Activated T-cell treated with anti-CD3 and anti-CD28 coated beads for 24 hours (primary cell): ENCODE measurements at regions not wholly inside any gene's neighbourhood (a gene's known extent, or its start where the extent isn't known, plus 50 kb on each side); places are given as distances from the start of the nearest gene placed in this dataset.
A peak's percentile ranks its signal among the peaks of the same experiment; 100 is the strongest.
"Not testable (repeated sequence)": the region's sequence is repeated elsewhere in the genome, so short reads cannot be mapped to it uniquely, and the experiment has no call there.

Experiments used
- DNase-seq: peaks from one replicate; pipeline ENCODE4 v3.0.0-alpha.2; 2020; ENCODE audit warnings: low read depth

GRCh38 chr13:59305896-59306295 lies 857.8 kb downstream of the DIAPH3 start:
- DNase-seq = no peak

GRCh38 chr13:59312776-59313175 lies 851.0 kb downstream of the DIAPH3 start:
- no peak for DNase-seq

GRCh38 chr13:59318320-59318930 lies 845.3 kb downstream of the DIAPH3 start:
- DNase-seq = peak; percentile 26

- DNase-seq = no peak
Observed at GRCh38 chr13:59319276-59319675, 844.5 kb downstream of the DIAPH3 start.

- DNase-seq = no peak
Observed at GRCh38 chr13:59320021-59320420, 843.7 kb downstream of the DIAPH3 start.

DNA sequence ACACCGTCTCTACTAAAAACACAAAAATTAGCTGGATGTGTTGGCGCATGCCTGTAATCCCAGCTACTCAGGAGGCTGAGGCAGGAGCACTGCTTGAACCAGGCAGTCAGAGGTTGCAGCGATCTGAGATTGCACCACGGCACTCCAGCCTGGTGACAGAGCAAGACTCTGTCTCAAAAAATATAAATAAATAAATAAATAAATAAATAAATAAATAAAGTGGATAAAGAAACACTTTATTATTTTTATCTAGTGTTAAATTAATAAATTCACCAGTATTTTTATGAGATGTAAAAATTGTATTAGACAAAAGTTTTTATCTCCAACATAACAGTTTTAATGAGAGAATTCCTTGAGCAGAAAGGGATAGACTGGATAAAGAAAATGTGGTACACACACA lies 839.3 kb downstream of the DIAPH3 start:
- DNase-seq = not testable (repeated sequence)

- DNase-seq = no peak
Observed at GRCh38 chr13:59326717-59327116, 837.0 kb downstream of the DIAPH3 start.

DNA sequence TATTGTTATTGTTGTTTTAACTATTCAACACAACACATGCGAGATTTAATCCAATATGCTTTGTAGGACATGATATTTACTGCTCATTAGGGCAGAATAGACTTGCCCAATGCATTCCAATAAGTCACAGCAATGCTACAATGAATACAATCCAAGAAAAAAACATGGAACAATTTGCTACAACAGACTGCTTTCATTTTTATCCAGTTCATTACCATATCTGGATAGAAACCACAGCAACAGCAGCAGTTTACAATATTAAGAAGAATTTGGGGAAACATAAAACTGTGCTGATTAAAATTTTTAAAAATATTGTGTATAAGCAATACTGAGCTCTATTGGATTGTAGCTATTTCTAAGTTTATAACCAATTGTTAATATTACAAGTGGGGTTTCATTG lies 833.0 kb downstream of the DIAPH3 start:
- DNase-seq = no peak

GRCh38 chr13:59332966-59333365 lies 830.8 kb downstream of the DIAPH3 start:
- DNase-seq = no peak

DNA sequence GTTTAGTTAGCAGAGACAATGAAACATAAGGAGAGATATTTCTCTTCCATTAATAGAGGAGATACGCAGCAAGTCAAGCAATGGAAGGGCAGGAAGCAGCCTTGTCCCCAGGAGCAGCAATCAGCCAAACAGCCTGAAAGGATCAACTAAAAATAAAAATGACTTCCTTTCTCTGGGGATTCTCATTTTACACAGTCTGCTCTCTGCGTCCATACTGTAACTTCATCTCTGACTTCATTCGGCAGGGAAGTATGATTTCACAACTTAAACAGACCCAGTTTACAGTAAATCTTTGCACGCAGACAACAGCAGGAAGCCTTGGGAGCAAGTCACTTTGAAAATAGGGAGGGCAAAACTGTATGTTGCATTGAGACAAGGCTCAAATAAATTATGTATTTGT lies 826.7 kb downstream of the DIAPH3 start:
- no peak for DNase-seq

- no peak for DNase-seq
Observed at GRCh38 chr13:59340151-59340550, 823.6 kb downstream of the DIAPH3 start.

DNA sequence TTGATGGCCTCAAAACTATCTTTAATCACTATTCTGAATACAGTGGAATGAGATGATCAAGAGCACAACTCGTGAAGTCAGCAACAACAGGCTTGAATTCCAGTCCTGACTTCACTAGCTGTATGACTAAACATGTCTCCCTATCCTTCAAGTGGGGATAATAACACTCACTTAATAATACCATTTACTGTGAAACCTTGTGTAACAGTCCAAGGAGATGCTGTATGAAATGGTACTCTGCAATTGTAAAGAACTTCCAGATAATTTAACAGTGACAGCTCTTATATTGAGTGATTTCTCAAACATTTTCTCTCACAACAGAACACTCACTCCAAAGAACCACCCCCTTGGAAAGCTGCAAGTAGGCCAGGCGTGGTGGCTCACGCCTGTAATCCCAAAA lies 823.1 kb downstream of the DIAPH3 start:
- DNase-seq = no peak

DNA sequence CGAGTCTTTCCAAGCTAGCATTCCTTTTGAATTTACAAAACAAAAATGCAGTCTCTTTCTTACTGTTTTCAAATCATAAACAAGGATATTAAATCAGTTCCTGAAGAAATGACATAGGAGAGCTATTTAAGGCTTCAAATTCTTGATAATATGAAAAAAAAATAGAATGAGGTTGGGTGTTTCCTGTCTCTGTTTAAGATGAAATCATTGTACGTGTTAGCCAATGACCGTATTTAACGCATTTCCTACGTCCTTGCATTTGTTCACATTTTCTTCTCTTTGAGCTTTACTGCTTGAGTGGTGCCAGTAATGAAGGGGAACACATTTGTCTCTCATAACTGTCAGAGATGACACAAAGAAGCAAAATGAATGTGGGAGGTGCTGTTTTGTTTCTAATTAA lies 821.3 kb downstream of the DIAPH3 start:
- DNase-seq = no peak

- DNase-seq = no peak
Observed at GRCh38 chr13:59343132-59343531, 820.6 kb downstream of the DIAPH3 start.

DNA sequence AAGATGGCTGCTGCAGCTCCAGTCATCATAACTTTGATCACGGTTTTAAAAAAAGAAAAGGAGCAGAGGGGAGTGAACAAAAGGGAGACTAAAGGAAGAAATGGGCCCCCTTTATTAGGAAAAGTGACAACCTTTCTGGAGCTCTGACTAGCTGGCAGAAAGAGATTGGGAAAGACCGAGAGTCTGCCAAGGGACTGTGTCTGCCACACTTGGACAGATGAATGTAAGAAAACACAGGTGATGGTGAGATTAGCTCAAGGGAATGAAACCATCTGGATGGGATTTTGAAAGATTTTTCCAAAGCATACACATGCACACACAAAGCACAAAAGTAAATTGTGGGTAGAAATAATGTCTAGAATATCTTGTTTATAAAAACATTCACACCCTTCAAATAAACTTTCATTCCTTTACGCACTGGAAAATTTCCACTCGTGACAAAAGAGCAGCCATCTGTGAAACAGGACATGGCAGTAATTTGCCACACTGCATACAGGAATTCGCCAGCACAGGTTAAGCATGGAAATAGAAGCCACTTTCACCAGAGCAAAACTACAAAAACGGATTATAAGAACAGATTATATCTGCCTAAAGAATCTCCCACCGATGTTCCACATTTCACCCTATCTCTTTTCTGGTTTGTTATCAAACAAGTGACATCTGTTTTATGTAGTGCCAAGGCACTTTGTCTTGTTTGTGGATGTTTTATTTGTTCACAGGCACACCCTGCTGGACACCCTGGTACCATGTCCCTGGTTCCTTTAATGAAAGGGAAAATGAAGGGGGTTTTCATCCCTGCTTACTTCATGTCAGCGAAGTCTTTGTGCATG lies 819.5 kb downstream of the DIAPH3 start:
- DNase-seq = no peak

- DNase-seq = no peak
Observed at GRCh38 chr13:59345311-59345710, 818.4 kb downstream of the DIAPH3 start.

DNA sequence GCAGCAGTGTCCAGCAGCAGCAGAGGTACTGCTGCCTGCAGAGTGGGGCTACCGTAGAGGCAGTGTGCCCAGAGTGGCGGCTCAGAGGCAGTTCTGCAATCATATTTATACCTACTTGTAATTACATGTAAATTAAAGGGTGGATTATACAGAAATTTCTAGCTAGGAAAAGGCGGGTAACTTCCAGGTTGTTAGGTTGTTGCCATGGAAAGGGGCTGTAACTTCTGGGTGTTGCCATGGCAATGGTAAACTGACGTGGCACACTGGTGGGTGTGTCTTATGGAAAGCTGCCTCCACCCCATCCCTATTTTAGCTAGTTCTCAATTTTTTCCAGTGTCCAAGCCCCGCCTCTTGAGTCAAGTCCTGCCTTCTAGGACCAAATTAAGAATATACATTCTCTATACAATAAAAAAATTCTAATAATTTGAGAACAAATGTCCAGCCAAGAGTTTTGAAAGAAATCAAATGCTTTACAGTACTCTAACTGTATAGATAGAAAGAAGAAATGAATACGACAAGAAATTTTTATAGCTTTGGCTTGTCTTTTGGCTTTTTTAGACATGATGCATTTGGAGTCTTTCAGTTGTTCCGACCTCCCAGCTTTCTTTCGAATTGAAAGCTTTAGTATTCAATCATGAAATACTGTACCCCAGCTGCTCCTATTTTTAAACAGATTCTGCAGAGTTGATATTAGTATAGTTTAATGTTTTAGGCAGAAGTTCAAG lies 816.6 kb downstream of the DIAPH3 start:
- DNase-seq = no peak

- DNase-seq = no peak
Observed at GRCh38 chr13:59348617-59349016, 815.1 kb downstream of the DIAPH3 start.

DNA sequence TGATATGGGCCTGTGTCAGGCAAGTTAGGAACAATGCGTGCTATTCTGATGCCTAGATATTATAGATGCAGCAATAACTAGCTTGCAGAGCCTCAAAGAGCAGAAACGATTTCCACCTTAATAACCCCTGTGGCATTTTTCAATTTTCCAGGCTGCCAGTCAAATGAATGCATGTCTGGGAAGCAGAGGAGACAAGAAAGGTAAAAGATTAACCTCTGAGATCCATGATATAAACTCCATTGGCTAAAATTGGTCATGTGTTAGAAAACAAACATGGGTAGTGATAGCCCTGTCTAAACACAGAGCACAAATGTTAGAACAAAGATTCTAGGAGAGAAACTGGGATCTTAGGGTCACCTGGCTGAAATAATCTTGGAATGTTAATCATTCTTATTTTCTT lies 811.1 kb downstream of the DIAPH3 start:
- no peak for DNase-seq

GRCh38 chr13:59354665-59355369 lies 808.9 kb downstream of the DIAPH3 start:
- DNase-seq = no peak

GRCh38 chr13:59356607-59357006 lies 807.1 kb downstream of the DIAPH3 start:
- DNase-seq = no peak

DNA sequence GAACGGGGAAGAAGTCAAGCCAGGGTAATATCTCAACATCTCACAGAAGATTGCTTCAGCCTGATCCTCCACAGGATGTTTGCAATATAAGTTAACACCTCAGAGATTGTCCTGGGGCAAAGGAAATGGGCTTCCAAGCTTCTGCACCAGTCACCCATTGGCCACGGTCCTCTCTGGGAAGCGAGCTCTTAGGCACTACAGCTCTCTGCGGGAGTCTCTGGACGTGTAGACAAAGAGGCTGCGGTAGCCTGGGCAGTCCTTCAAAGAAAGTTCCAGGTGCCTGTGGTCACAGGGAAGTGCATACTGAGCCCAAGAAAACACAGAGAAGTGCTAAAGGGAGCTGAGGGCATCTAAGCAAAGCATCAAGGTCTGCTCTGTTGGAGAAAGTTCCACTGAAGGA lies 805.7 kb downstream of the DIAPH3 start:
- no peak for DNase-seq
